ENCODE measurements at regions not wholly inside any gene's neighbourhood (a gene's known extent, or its start where the extent isn't known, plus 50 kb on each side); places are given as distances from the start of the nearest gene placed in this dataset.

DNA sequence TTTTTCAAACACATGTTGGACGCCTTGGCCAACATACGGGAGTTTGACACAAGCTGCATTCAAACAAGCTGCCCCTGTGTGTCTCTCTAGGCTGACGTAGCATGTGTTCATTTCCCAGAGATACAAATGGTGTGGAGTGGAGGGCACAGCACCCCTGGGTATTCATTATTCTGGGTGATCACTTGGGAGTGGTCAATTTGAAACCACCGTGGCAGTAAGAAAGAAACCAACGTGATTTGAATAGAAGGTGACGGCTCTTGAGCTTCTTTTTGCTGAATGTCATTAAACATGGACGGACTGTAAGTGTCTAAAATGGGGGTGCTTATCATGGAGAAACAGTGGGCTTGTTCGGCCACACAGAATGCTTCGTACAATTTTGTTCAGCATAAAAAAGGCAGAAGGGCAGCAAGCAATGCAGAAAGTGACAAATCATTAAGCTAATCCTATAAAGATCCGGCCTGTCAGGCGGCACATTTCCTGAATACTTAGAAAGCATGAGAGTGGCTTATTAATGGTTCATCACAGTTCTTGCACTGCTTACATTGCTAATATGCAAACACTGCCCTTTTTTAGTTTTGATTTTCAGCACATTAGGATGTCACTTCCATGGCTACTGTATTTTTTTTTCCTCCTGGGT, 1261.9 kb upstream of the CITED2 start:
- Histone ChIP-seq H3K4me2 (ENCODE audit: low read depth, low read length) (no peak overlapping the region), H3K9me3 (replicated peaks; ENCODE audit: insufficient read depth, low read length) (no peaks in the 10 kb centered on the region), H3K79me2 (ENCODE audit: low read length) (no peaks in the 10 kb centered on the region), H3K27ac (ENCODE audit: low read length) (no peak overlapping the region), H3K4me1 (ENCODE audit: low read length) (no peaks in the 10 kb centered on the region), H4K20me1 (ENCODE audit: insufficient read depth, low read length) (no peaks in the 10 kb centered on the region), H3K4me3 (ENCODE audit: low read length) (no peak overlapping the region), H2AFZ (ENCODE audit: low read length) (no peak overlapping the region), H3K9ac (ENCODE audit: low read length) (no peak overlapping the region), H3K36me3 (replicated peaks; ENCODE audit: insufficient read depth, low read length) (no peaks in the 10 kb centered on the region), H3K27me3 (replicated peaks; ENCODE audit: insufficient read depth, low read length) (no peaks in the 10 kb centered on the region), H3F3A (ENCODE audit: insufficient read depth, low read length) (no peaks in the 10 kb centered on the region), H3K9me2 (replicated peaks; ENCODE audit: insufficient read depth, low read length) (no peaks in the 10 kb centered on the region)
- DNase-seq, result no peak
- no peak for TF ChIP-seq EZH2 (optimal IDR thresholded peaks at IDR 0.05; ENCODE audit: low read depth, low read length)

DNA sequence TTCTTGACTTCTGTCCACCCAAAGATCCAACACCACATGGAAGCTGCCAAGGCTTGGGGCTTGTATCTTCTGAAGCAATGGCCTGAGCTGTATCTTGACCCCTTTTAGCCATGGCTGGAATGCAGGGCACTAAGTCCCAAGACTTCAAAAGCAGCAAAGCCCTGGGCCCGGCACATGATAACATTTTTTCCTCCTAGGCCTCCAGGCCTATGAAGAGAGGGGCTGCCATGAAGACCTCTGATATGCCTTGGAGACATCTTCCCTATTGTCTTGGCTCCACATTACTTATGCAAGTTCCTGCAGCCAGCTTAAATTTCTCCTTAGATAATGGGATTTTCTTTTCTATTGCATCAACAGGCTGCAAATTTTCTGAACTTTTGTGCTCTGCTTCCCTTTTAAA, 1252.6 kb upstream of the CITED2 start:
- H3K36me3 ChIP-seq (replicated peaks; ENCODE audit: insufficient read depth, low read length), result no peaks in the 10 kb centered on the region
- no peak overlapping the region for H3K27ac ChIP-seq (ENCODE audit: low read length)
- H3K9me2 ChIP-seq (replicated peaks; ENCODE audit: insufficient read depth, low read length), result no peaks in the 10 kb centered on the region
- H3K4me1 ChIP-seq (ENCODE audit: low read length), result no peaks in the 10 kb centered on the region
- no peak for DNase-seq
- H4K20me1 ChIP-seq (ENCODE audit: insufficient read depth, low read length), result no peaks in the 10 kb centered on the region
- no peak overlapping the region for H2AFZ ChIP-seq (ENCODE audit: low read length)
- H3K27me3 ChIP-seq (replicated peaks; ENCODE audit: insufficient read depth, low read length), result no peaks in the 10 kb centered on the region
- TF ChIP-seq EZH2phosphoT487 (IDR thresholded peaks at IDR 0.05; ENCODE audit: low read length), result no peak
- TF ChIP-seq, protein P1, sequence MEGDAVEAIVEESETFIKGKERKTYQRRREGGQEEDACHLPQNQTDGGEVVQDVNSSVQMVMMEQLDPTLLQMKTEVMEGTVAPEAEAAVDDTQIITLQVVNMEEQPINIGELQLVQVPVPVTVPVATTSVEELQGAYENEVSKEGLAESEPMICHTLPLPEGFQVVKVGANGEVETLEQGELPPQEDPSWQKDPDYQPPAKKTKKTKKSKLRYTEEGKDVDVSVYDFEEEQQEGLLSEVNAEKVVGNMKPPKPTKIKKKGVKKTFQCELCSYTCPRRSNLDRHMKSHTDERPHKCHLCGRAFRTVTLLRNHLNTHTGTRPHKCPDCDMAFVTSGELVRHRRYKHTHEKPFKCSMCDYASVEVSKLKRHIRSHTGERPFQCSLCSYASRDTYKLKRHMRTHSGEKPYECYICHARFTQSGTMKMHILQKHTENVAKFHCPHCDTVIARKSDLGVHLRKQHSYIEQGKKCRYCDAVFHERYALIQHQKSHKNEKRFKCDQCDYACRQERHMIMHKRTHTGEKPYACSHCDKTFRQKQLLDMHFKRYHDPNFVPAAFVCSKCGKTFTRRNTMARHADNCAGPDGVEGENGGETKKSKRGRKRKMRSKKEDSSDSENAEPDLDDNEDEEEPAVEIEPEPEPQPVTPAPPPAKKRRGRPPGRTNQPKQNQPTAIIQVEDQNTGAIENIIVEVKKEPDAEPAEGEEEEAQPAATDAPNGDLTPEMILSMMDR (IDR thresholded peaks at IDR 0.05; ENCODE audit: low read length), result no peak
- TF ChIP-seq EZH2 (optimal IDR thresholded peaks at IDR 0.05; ENCODE audit: low read depth, low read length), result no peak
- no peaks in the 10 kb centered on the region for H3K79me2 ChIP-seq (ENCODE audit: low read length)
- no peak overlapping the region for H3K9ac ChIP-seq (ENCODE audit: low read length)
- no peak overlapping the region for H3K4me3 ChIP-seq (ENCODE audit: low read length)
- no peaks in the 10 kb centered on the region for H3F3A ChIP-seq (ENCODE audit: insufficient read depth, low read length)
- no peak overlapping the region for H3K4me2 ChIP-seq (ENCODE audit: low read depth, low read length)
- no peaks in the 10 kb centered on the region for H3K9me3 ChIP-seq (replicated peaks; ENCODE audit: insufficient read depth, low read length)

DNA sequence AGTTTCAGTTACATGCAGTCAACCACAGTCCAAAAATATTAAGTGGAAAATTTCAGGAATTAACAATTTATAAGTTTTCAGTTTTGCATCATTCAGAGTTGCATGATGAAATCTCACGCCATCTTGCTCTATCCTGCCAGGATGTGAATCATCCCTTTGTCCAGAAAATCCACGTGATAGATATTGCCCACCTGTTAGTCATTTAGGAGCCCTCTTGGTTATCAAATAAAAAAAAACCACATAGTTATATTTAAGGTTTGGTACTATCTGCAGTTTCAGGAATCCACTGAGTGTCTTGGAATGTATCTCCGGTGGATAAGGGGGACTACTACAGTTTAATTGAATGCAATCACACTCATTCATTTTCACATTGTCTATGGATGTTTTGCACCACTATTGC, 1249.0 kb upstream of the CITED2 start:
- Histone ChIP-seq H3F3A (ENCODE audit: insufficient read depth, low read length) (no peaks in the 10 kb centered on the region), H4K20me1 (ENCODE audit: insufficient read depth, low read length) (no peaks in the 10 kb centered on the region), H3K4me3 (ENCODE audit: low read length) (no peak overlapping the region), H3K27ac (ENCODE audit: low read length) (no peak overlapping the region), H3K4me2 (ENCODE audit: low read depth, low read length) (no peak overlapping the region), H2AFZ (ENCODE audit: low read length) (no peak overlapping the region), H3K27me3 (replicated peaks; ENCODE audit: insufficient read depth, low read length) (no peaks in the 10 kb centered on the region), H3K9ac (ENCODE audit: low read length) (no peak overlapping the region), H3K9me3 (replicated peaks; ENCODE audit: insufficient read depth, low read length) (no peaks in the 10 kb centered on the region), H3K4me1 (ENCODE audit: low read length) (no peaks in the 10 kb centered on the region), H3K9me2 (replicated peaks; ENCODE audit: insufficient read depth, low read length) (no peaks in the 10 kb centered on the region), H3K79me2 (ENCODE audit: low read length) (no peaks in the 10 kb centered on the region), H3K36me3 (replicated peaks; ENCODE audit: insufficient read depth, low read length) (no peaks in the 10 kb centered on the region)
- TF ChIP-seq EZH2phosphoT487 (IDR thresholded peaks at IDR 0.05; ENCODE audit: low read length) (no peak), EZH2 (optimal IDR thresholded peaks at IDR 0.05; ENCODE audit: low read depth, low read length) (no peak)
- TF ChIP-seq, protein P1 (IDR thresholded peaks at IDR 0.05; ENCODE audit: low read length), result no peak
- no peak for DNase-seq

DNA sequence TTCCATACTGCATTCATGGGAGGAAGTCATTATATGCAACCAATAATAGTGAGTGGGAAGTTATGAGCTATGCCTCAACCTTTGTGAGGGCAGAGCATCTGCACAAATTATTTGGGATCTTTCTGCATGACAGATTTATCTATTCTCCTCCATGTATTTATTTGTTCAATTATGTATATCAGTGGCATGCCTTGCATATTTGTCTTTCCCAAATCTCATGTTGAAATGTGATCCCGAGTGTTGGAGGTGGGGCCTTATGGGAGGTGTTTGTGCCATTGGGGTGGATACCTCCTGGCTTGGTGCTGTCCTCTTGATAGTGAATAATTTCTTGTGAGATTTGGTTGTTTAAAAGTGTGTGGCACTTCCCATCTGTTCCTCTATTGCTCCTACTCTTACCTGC, 1246.0 kb upstream of the CITED2 start:
- no peaks in the 10 kb centered on the region for H3K27me3 ChIP-seq (replicated peaks; ENCODE audit: insufficient read depth, low read length)
- no peak overlapping the region for H3K9ac ChIP-seq (ENCODE audit: low read length)
- TF ChIP-seq, protein P1 (IDR thresholded peaks at IDR 0.05; ENCODE audit: low read length), result no peak
- TF ChIP-seq EZH2 (optimal IDR thresholded peaks at IDR 0.05; ENCODE audit: low read depth, low read length) (no peak), EZH2phosphoT487 (IDR thresholded peaks at IDR 0.05; ENCODE audit: low read length) (no peak)
- DNase-seq, result no peak
- H3F3A ChIP-seq (ENCODE audit: insufficient read depth, low read length), result no peaks in the 10 kb centered on the region
- H3K4me1 ChIP-seq (ENCODE audit: low read length), result no peaks in the 10 kb centered on the region
- H3K36me3 ChIP-seq (replicated peaks; ENCODE audit: insufficient read depth, low read length), result no peaks in the 10 kb centered on the region
- H3K27ac ChIP-seq (ENCODE audit: low read length), result no peak overlapping the region
- H3K4me3 ChIP-seq (ENCODE audit: low read length), result no peak overlapping the region
- no peaks in the 10 kb centered on the region for H3K9me3 ChIP-seq (replicated peaks; ENCODE audit: insufficient read depth, low read length)
- H2AFZ ChIP-seq (ENCODE audit: low read length), result no peak overlapping the region
- H4K20me1 ChIP-seq (ENCODE audit: insufficient read depth, low read length), result no peaks in the 10 kb centered on the region
- H3K4me2 ChIP-seq (ENCODE audit: low read depth, low read length), result no peak overlapping the region
- H3K9me2 ChIP-seq (replicated peaks; ENCODE audit: insufficient read depth, low read length), result no peaks in the 10 kb centered on the region
- H3K79me2 ChIP-seq (ENCODE audit: low read length), result no peaks in the 10 kb centered on the region
